ENCODE measurements at regions not wholly inside any gene's neighbourhood (a gene's known extent, or its start where the extent isn't known, plus 50 kb on each side); places are given as distances from the start of the nearest gene placed in this dataset.

DNA sequence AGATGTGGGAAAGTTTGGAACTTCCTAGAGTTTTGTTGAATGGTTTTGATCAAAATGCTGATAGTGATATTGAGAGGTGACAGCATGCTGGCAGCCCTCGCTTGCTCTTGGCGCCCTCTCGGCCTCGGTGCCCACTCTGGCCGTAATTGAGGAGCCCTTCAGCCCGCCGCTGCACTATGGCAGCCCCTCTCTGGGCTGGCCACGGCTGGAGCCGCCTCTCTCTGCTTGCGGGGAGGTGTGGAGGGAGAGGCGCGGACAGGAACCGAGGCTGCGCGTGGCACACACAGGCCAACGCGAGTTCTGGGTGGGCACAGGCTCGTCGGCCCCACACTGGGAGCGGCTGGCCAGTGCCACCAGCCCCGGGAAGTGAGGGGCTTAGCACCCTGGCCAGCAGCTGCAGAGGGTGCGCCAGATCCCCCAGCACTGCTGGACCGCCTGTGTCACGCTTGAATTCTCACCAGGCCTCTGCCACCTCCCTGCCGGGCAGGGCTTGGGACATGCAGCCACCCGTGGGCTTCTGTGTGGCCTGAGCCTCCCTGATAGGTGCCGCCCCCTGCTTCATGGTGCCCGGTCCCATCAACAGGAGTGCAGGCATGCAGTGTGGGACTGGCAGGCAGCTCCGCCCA, 488.5 kb downstream of the CYLC2 start:
- Histone ChIP-seq H3K4me2 (ENCODE audit: low read depth, low read length) (no peak overlapping the region), H3K4me1 (ENCODE audit: insufficient read depth, low read length) (no peaks in the 10 kb centered on the region), H3K79me2 (ENCODE audit: insufficient read depth, low read length) (no peaks in the 10 kb centered on the region), H3K27me3 (ENCODE audit: control insufficient read depth in 1 of 2, insufficient read depth in 2 of 2, low read length in 2 of 2) (no peaks in the 10 kb centered on the region), H3K9ac (ENCODE audit: insufficient read depth, low read depth, low read length) (no peak overlapping the region), H3K36me3 (replicated peaks in 1 of 2; ENCODE audit: control insufficient read depth in 1 of 2, insufficient read depth in 2 of 2, low read length in 2 of 2) (no peaks in the 10 kb centered on the region), H4K20me1 (ENCODE audit: insufficient read depth, low read length) (no peaks in the 10 kb centered on the region), H3K27ac (ENCODE audit: extremely low read length, insufficient read depth, low read length) (no peak overlapping the region), H2AFZ (ENCODE audit: low read length) (no peak overlapping the region), H3K4me3 (replicated peaks in 1 of 3; ENCODE audit: insufficient read depth in 1 of 3, low read depth in 2 of 3, low read length in 3 of 3) (no peak overlapping the region), H3K9me3 (ENCODE audit: low read length) (peaks cover 14% of the 10 kb centered on the region)
- ChIA-PET POLR2A (no interaction called here), CTCF (ENCODE audit: low intra/inter-chr PET ratio, low total read pairs) (no interaction called here)
- WGBS (ENCODE audit: low lambda C conversion rate): 80% methylated on average over 1 of the region's 29 CpGs
- ATAC-seq (no peak), FAIRE-seq (no peak), DNase-seq (ENCODE audit: low spot score) (no peak)
- TF ChIP-seq, protein P1, sequence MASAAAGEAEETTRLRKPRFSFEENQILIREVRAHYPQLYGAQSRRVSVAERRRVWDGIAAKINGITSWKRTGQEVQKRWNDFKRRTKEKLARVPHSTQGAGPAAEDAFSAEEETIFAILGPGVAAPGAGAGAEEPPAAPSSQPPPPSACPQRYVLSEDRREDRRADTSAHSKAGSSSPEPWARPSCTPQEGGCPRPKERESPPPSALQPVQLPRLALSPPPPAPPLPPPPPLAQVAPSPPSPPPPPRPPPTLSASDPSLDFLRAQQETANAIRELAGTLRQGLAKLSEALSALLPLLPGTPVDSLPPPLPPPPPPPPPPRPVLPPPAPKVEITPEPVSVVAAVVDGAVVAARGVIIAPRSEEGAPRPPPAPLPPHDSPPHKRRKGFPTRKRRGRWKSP (CRISPR knock-in tag; IDR thresholded peaks at IDR 0.05): no peak
- TF ChIP-seq, protein P2, sequence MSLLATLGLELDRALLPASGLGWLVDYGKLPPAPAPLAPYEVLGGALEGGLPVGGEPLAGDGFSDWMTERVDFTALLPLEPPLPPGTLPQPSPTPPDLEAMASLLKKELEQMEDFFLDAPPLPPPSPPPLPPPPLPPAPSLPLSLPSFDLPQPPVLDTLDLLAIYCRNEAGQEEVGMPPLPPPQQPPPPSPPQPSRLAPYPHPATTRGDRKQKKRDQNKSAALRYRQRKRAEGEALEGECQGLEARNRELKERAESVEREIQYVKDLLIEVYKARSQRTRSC (CRISPR knock-in tag; IDR thresholded peaks at IDR 0.05; ENCODE audit: low read depth): no peak
- no peak for TF ChIP-seq FOSL1 (CRISPR knock-in tag; IDR thresholded peaks at IDR 0.05; ENCODE audit: borderline replicate concordance)
- intact Hi-C loops (cut with micrococcal nuclease; ENCODE audit: unreplicated experiment) (no loop called here), in situ Hi-C loops (cut with HindIII; ENCODE audit: extremely low pct_ligation_motif_present, low pct_unique_long_range_greater_than_20kb) (no loop called here)
- no TSS peak for BruUV-seq (replicated peaks)

DNA sequence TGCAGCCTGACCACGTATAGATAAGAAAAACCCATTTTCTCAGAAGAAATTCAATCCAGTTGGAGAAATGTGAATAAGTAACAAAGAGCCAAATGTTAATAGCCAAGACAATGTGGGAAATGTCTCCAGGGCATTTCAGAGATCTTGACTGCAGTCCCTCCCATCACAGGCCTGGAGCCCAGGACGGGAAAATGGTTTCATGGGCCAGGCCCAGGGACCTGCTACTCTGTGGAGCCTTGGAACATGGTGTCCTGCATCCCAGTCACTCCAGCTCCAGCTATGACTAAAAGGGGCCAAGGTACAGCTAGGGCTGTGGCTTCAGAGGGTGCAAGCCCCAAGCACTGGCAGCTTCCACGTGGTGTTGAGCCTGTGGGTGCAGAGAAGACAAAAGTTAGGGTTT, 490.0 kb downstream of the CYLC2 start:
- H3K27ac ChIP-seq (ENCODE audit: extremely low read length, insufficient read depth, low read length): no peak overlapping the region
- H3K79me2 ChIP-seq (ENCODE audit: insufficient read depth, low read length): no peaks in the 10 kb centered on the region
- H3K9ac ChIP-seq (ENCODE audit: insufficient read depth, low read depth, low read length): no peak overlapping the region
- no peak overlapping the region for H3K4me2 ChIP-seq (ENCODE audit: low read depth, low read length)
- ATAC-seq (no peak), FAIRE-seq (no peak), DNase-seq (ENCODE audit: low spot score) (no peak)
- H3K27me3 ChIP-seq (ENCODE audit: control insufficient read depth in 1 of 2, insufficient read depth in 2 of 2, low read length in 2 of 2): no peaks in the 10 kb centered on the region
- no peaks in the 10 kb centered on the region for H3K36me3 ChIP-seq (replicated peaks in 1 of 2; ENCODE audit: control insufficient read depth in 1 of 2, insufficient read depth in 2 of 2, low read length in 2 of 2)
- H3K4me3 ChIP-seq (replicated peaks in 1 of 3; ENCODE audit: insufficient read depth in 1 of 3, low read depth in 2 of 3, low read length in 3 of 3): no peak overlapping the region
- CTCF ChIA-PET (ENCODE audit: low intra/inter-chr PET ratio, low total read pairs): no interaction called here
- TF ChIP-seq MAF1 (CRISPR knock-in tag; IDR thresholded peaks at IDR 0.05; ENCODE audit: borderline replicate concordance) (no peak), POLR2G (IDR thresholded peaks at IDR 0.05; ENCODE audit: low read depth, low read length) (no peak), BORCS8-MEF2B (CRISPR knock-in tag; IDR thresholded peaks at IDR 0.05) (no peak)
- no peaks in the 10 kb centered on the region for H3K4me1 ChIP-seq (ENCODE audit: insufficient read depth, low read length)
- POLR2A ChIA-PET: no interaction called here
- intact Hi-C loops (cut with micrococcal nuclease; ENCODE audit: unreplicated experiment) (no loop called here), in situ Hi-C loops (cut with HindIII; ENCODE audit: extremely low pct_ligation_motif_present, low pct_unique_long_range_greater_than_20kb) (no loop called here)
- no TSS peak for BruUV-seq (replicated peaks)
- 10% methylated on average over 2 of the region's 3 CpGs for WGBS (ENCODE audit: low lambda C conversion rate)
- H4K20me1 ChIP-seq (ENCODE audit: insufficient read depth, low read length): no peaks in the 10 kb centered on the region
- H3K9me3 ChIP-seq (ENCODE audit: low read length): peaks cover 14% of the 10 kb centered on the region
- no peak overlapping the region for H2AFZ ChIP-seq (ENCODE audit: low read length)
